ENCODE measurements at regions not wholly inside any gene's neighbourhood (a gene's known extent, or its start where the extent isn't known, plus 50 kb on each side); places are given as distances from the start of the nearest gene placed in this dataset.
"Not testable (repeated sequence)": the region's sequence is repeated elsewhere in the genome, so short reads cannot be mapped to it uniquely, and the experiment has no call there.

DNA sequence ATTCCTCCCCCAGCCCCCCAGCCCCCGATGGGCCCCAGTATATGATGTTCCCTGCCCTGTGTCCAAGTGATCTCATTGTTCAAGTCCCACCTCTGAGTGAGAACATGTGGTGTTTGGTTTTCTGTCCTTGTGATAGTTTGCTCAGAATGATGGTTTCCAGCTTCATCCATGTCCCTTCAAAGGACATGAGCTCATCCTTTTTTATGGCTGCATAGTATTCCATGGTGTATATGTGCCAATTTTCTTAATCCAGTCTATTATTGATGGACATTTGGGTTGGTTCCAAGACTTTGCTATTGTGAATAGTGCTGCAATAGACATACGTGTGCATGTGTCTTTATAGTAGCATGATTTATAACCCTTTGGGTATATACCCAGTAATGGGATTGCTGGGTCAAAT, 495.3 kb downstream of the OMA1 start:
- DNase-seq = not testable (repeated sequence)

DNA sequence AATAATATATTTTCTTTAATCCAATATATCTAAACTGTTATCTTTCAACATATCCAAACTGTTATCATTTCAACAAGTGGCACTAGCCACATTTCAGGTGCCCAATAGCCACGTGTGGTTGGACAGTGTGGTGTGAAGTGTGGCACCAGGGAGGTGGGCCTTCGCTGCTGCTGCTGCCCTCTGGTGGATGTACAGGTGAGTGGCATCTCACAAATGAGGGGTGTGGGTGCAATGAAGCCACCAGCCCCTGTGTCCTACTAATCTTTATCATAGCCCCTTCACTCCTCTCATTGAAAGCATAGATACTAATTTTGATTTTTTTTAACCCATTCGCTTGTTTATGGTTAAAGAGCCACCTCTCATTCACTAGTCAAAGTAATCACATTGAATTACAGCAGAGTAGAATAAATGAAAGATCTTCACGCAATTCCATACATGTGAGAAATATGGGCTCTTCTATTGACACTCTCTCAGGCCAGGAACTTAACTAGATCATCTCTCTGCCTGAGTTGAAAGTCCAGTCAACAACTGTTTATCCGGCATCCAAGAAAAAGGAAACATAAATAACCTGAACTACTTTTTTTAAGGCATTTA, 499.2 kb downstream of the OMA1 start:
- peak; percentile 13 to 33 for DNase-seq

GRCh38 chr1:58045094-58045705, 501.3 kb downstream of the OMA1 start:
- no peak for DNase-seq

- DNase-seq = no peak
These were observed 504.9 kb downstream of the OMA1 start for GRCh38 chr1:58041621-58042020.

- no peak for DNase-seq
These were observed 508.0 kb downstream of the OMA1 start for GRCh38 chr1:58038574-58038973.

DNA sequence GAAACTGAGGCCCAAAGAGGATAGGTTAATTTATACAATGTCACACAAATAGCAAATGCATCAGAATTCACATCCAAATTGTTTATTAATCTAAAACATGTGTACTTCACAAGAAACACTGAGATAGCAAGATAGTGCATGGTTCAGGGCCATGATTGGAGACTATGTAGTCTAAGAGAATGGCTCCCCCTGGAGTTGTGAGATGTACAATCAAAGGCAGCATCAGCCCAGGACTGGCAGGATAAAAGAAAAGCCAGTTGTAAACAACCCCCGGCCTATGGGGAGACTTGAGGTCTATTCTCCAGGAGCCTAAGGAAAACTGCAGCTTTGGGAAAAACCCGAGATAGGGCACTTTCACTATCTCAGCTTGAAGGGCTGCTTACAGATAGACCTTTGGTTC, 511.0 kb downstream of the OMA1 start:
- DNase-seq = peak in 1 of 2 experiments; percentile 5

DNA sequence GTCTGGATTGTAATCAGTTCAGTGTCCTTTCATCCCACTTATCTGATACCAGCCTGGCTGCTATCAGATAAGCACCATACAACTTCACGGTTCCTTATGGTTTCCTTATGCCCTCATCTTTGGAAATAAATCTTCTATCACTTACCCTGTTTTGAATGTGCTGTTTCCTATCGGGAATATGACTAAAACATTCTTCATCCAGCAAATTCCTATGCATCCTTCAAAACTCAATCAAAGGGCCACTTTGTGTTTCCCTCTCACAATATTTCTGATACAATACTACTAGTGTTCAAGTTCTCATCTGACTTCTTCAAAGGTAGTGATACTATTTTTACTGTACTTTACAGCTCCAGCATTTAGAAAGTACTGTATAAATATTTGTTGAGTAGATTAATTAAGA, 513.2 kb downstream of the OMA1 start:
- no peak for DNase-seq

DNA sequence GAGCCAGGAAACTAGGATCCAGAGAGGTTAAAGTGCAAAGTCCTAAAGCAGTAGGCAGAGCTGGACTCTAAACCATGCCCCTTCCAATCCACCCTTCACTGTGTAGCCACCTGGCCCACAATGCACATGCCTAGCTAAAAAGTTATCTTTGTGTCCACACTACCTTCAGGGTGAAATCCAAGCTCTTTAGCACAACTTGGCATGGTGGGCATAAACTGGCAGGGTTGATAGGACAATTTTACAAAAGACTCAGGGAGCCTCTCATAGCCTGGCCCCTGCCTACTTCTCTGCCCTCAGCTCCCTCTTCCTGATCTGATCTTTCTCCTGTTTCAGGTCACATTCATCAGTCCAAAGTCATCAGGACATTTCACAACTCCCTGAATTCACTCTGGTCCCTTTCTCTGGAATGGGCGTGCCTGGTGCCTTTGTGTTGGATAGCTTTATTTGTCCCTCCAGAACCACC, 513.9 kb downstream of the OMA1 start:
- DNase-seq = no peak

DNA sequence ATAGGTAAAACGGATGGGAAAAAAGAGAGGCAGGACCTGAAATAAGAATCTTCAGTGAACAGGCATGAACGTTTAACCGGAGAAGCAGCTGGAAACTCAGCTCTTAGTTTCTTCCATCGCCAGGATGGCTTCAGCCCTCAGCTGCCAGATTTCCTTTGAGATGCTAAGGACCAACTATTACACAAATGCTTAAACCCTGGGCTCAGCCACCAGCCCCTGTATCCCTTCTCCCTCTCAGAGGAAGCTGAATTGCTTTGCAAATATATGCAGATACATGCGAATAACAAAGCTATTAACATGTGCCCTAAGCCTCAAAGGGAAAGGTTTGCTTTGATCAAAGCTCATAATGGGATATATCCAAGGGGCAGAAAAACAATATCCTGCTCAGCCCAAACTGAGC, 515.1 kb downstream of the OMA1 start:
- no peak for DNase-seq

DNA sequence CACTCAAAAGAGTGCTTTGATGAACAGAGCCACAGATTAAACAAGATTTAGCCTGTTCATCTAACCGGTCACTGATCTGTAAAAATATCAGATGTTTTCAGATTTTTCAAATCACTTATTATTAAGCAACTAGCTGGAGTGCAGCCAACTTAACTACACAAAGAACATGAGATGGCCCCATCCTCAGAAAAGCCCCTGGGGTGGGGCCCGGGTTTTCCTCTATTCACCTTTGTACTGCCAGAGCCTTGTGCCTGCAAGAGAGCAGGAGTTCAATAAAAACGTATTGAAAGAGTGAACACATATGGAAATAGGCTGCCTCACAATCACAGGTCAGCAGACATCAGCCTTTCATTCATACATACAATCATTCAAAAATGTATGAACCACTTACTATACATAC, 516.1 kb downstream of the OMA1 start:
- DNase-seq = no peak

DNA sequence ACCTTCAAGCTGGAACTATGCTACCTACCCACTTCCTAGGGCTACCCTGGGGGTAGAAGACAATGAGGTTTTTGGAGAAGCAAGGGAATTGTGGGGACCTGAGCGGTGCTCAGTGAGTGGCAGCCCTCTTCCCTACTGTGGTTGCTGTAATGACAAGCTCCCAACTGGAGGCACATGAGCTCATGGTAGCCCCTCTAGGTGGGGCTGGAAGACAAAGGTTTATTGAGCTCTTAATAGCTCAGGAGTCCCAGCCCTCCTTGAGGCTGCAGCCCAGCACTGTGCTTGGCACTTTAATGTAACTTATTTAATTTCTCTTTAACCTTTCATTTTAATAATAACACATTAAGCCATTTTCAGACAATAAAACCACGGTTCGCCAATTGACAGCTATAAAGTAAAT, 528.9 kb downstream of the OMA1 start:
- no peak for DNase-seq

GRCh38 chr1:58013237-58013636, 533.3 kb downstream of the OMA1 start:
- no peak for DNase-seq

GRCh38 chr1:58011978-58012377, 534.5 kb downstream of the OMA1 start:
- no peak for DNase-seq

GRCh38 chr1:58006421-58007046, 540.0 kb downstream of the OMA1 start:
- no peak for DNase-seq

- DNase-seq = no peak
These were observed 541.3 kb downstream of the OMA1 start for GRCh38 chr1:58005212-58005611.

DNA sequence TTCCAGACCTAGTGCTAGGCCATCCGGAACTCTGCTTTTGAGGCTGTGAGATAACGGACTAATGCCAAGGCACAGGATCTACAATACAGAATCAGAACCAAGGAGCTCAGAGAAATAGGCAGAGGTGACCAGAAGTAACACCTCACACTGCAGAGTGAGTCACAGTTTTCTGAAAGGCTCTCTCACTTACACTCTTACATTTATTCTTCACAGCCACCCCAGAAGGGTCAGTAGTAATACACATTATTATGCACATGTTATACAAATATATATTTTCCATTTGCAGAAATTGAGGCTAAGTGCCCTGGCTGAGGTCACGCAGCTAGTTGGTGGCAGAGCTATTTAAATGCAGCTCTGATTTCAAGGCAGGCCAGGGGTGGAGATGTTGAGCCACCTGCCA, 542.5 kb downstream of the OMA1 start:
- DNase-seq = no peak

- DNase-seq = no peak
These were observed 543.5 kb downstream of the OMA1 start for GRCh38 chr1:58003059-58003458.

- no peak for DNase-seq
These were observed 545.7 kb downstream of the OMA1 start for GRCh38 chr1:58000821-58001220.

DNA sequence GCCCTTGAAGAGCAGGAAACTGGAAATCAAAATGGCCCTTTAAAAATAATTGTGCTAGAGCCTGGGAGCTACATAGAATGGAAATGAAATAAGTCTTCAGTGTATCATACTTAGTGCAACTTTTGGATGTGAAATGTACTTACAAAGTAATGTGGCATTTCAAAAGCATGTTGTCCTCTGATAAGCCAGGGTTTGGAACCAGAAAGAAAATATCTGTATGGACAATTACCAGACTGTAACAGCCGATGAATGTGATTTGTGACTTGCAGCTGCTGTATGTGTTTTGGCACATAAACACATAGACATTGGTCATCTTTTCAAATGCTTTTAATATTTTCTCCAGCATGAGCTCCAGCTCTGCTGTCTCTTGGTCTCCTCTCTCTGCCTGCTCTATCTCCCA, 546.4 kb downstream of the OMA1 start:
- no peak for DNase-seq

GRCh38 chr1:57996400-57996799, 550.1 kb downstream of the OMA1 start:
- no peak for DNase-seq

DNA sequence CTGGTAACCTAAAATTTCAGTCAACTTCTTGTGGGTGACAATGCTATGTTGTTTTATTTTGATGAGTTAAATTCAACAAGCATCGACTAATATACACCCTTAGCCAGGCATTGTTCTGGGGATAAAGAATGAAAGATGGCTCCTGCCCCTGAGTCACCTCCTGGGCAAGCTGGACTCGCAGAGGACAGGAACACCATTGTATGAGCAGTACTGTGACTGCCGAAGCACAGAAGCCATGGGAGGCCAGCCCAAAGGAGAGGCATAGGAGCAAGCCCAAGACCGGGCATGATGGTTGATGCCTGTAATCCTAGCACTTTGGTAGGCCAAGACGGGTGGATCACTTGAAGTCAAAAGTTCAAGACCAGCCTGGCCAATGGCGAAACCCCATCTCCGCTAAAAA, 555.2 kb downstream of the OMA1 start:
- DNase-seq = no peak

GRCh38 chr1:57989877-57990276, 556.6 kb downstream of the OMA1 start:
- no peak for DNase-seq

DNA sequence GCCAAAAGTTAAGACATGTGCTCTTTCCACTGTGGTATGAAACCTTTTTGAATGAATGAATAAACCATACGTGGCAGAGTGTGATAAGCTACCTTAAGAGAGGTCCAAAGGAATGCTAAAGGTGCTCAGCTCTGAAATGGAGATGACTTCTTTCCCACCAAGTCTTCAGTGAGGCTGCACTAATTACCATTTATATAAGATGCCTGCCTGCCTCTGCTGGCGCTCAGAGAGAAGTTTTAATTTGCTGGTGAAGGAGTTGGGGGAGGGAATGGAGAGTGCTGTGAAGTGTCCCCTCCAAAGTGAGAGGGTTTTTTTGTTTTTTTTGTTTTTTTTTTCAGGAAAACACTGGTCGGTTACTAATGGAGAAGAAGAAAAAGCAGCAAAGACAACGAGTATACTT, 559.0 kb downstream of the OMA1 start:
- DNase-seq = no peak

GRCh38 chr1:57986432-57986831, 560.1 kb downstream of the OMA1 start:
- no peak for DNase-seq

DNA sequence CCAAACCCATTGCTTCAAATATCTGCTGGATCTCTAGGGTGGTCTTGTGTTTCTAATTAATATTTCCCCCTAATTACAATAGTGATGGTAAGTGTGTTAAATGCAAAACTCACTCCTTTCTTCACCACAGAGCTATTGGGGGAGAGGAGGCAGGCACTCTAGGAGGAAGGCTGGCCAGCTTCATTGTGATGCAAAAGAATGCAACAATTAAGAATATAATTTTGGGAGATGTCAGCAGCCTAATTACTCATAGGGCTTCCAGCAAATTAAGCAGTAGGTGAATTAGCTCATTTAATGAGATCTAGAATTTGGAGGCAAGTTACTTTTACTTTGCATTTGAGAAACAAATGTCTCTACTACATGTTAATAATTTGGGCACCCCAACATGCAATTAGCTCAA, 560.4 kb upstream of the DAB1 start:
- no peak for DNase-seq

Measured in NCI-H2081 (cell line).